SH-SY5Y (cell line): ENCODE measurements at regions not wholly inside any gene's neighbourhood (a gene's known extent, or its start where the extent isn't known, plus 50 kb on each side); places are given as distances from the start of the nearest gene placed in this dataset.
A peak's percentile ranks its signal among the peaks of the same experiment; 100 is the strongest.

ENCODE experiments used
- GATA2 ChIP-seq: IDR thresholded peaks from 2 replicates; pipeline ENCODE4 v1.6.1; 2011; ENCODE audit warnings: mild to moderate bottlenecking, low read depth, low read length
- GATA3 ChIP-seq: IDR thresholded peaks from 2 replicates; pipeline ENCODE4 v1.6.1; 2011; ENCODE audit warnings: low read depth, mild to moderate bottlenecking, low read length, moderate library complexity

DNA sequence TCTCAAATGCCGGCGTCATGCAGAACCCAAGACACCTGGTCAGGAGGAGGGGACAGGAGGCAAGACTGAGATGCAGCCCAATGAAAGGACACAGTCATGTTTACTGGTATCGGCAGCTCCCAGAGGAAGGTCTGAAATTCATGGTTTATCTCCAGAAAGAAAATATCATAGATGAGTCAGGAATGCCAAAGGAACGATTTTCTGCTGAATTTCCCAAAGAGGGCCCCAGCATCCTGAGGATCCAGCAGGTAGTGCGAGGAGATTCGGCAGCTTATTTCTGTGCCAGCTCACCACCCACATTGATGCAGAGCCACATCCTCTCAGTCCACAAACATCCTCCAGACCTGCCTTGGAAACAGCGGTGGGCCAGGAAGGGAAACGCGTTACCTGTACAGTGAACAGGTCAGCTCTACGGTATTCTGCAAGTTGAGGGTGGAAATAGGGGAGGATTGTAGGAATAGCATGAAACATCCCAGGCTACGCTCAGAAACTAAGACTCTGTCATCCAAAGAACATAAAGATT is 133.1 kb upstream of the PRSS1 start:
- TF ChIP-seq GATA3 (no peak), GATA2 (no peak)

DNA sequence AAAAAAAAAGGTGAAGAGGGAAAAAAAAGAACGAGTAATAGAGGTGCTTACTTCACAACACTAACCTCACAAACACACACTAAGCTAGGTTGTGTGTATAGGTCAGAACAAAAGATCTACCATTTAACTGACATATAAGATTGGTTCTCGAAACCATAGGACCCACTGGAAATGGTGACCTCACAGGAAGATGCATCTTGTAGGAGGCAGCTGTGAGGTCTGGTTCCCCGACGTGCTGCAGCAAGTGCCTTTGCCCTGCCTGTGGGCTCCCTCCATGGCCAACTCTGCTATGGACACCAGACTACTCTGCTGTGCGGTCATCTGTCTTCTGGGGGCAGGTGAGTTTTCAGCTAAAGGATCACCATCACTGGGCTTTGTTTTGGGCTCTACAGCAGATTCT is 133.8 kb upstream of the PRSS1 start:
- TF ChIP-seq GATA2 (no peak), GATA3 (no peak)

DNA sequence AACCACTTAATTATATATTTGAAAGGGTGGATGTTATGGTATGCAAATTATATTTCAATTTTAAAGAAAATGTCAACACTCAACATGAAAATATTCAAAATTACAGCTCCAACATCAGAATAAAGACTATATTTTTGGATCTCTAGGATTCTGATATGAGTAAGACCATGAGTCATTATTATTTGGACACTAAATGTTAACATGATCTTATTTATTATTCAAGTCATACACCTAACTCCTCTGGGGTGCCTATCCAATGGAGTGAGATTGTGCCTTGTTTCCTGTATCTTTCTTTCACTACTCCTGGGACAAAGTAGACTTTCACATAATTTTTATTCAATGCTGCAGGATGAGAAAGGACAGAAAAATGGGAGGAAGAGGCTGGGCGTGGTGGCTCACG is 135.2 kb upstream of the PRSS1 start:
- no peak for TF ChIP-seq GATA3
- no peak for TF ChIP-seq GATA2

DNA sequence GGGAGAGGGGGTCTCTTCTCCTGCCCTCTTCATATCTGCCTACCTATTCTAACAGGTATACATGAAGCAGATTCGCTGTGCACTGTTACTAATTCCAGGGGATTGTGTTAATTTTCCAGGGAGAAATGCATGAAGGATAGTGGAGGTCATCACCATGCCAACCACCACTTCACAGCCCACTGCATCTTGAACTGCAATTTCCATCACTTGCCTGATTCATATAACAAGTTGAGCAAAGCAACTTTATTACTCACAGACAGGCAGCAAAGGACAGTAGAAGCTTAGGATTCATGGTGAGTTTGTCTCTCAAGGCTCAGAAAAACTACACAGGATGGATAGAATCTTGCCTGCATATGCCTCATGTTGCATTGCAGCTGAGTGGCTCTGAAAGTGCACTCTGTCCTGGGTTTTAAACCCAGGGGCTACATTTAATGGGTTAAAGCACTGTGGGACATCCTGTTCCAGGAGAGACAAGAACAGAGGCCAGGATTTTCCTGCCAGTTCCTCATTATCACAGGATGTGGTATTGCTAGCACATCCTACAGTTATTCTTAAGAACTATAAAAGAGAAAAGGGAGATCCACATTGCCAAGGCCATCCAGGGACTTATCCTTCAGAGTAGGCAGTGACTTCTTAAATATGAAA is 136.9 kb upstream of the PRSS1 start:
- TF ChIP-seq GATA3 (no peak), GATA2 (no peak)

DNA sequence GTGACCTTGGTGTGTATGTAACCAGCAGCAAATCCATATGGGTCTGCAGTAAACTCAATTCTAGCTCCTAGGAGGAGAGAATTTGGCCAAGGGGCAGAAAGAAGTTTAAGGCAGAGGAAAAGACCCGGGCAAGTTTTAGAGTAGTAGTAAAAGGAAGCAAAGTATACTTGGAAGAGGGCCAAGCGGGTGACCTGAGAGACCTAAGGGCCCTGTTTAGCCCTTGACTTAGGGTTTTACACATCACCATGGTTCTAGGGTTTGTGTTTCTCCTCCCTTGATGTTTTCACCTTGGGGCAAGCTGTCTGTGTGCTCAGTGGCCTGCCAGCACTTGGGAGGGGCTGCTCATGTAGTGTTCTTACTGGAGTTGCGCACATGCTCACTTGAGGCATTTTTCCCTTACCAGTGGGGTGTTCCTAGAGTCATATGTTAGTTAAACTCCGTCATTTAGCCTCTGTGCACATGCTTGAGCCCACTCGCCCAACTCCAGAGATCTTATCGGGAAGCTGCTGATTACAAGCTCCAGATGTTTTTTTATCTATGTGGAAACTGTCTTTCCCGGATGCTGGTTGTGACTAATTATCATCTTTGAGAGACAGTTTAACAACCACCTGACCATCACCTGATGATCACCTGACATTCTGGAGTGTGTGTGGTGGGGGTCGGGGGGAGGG is 137.6 kb upstream of the PRSS1 start:
- TF ChIP-seq GATA3 (peak; percentile 85), GATA2 (peak; percentile 98)

DNA sequence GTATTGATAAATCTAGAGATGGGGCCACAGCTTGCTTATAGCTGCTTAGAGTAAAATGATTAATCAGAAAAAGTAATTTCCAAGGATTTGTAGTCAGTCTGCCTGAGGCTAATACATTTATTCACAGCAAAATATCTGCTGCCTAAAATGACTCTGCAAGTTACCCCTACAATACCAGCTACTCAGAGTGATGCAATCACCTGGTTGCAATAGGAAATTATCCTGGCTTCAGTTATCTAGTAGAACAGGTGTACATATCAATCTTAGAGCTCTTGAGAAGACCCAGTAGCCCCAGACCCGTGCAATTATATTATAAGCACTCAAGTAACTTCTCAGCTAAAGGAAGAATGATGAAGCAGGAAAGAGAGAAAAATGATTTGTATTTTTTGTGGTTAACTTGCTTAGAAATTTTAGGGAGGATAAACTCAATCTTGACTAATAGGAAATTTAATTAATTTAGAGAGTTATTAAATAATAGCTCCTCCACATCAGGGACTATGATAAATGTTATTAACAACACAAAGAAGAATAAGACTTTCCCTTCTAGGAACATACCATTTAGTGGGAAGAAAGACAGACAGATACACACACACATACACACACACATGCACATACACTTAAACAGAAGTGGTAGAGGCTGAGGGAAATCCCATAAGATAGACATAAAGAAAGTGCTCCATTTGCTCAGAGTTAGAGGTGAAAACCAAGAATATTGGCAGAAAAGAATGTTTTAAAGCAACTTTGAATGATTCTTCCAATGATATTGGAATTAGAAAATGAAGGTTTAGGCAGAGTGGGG is 140.4 kb upstream of the PRSS1 start:
- TF ChIP-seq GATA2 (no peak), GATA3 (no peak)

DNA sequence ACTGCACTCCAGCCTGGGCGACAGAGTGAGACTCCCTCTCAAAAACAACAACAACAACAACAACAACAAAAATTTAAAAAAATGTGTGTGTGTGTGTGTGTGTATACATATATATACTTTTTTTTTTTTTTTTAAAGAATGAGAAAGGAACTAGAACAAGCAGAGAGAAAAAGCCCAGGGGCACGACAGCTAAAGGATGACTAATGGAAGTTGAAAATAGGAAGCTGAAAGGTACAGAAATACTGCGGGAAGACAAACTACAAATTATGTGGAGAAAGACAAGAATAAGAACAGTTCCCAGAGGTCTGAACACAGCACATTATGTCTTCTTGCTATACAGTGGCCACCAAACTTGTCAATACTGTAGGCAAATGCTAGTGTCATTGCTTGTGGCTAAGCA is 141.9 kb upstream of the PRSS1 start:
- TF ChIP-seq GATA3 (no peak), GATA2 (no peak)

DNA sequence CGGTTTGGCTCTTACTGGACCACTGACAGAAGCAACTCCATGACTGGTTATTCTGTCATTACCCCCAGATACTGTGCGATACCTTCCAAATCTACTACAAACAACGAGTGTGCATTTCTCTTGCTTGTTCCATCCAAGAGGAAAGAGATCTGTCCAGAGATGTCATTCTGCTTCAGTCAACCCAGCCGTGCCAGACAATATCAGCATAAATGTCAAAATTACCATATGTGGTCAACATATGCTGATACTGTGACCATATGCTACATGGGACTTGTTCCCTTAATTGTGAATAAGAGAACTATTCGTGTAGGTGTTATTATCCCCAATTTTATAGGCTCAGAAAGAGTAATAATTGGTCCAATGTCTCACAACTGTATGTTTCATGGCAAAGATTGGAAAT is 143.2 kb upstream of the PRSS1 start:
- TF ChIP-seq GATA2 (no peak), GATA3 (no peak)

DNA sequence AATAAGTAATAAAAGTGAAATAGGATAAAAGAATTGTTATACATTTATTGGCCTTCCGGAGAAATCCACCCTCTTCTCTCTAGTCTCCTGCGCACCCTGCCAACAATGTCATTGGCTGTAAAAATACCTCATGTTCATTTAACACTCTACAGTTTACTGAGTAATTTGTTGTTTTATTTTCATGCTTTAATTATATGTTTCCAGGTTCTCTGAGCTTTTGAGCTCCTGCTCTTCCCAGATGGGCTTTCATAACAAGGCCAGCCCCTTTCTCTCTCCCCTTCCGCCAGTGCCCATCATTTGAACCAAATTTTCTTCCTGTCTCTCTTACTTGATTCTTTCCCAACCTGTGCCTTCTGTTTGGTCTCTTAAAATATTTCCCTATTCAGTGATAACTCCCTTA is 144.6 kb upstream of the PRSS1 start:
- TF ChIP-seq GATA2, result no peak
- no peak for TF ChIP-seq GATA3

DNA sequence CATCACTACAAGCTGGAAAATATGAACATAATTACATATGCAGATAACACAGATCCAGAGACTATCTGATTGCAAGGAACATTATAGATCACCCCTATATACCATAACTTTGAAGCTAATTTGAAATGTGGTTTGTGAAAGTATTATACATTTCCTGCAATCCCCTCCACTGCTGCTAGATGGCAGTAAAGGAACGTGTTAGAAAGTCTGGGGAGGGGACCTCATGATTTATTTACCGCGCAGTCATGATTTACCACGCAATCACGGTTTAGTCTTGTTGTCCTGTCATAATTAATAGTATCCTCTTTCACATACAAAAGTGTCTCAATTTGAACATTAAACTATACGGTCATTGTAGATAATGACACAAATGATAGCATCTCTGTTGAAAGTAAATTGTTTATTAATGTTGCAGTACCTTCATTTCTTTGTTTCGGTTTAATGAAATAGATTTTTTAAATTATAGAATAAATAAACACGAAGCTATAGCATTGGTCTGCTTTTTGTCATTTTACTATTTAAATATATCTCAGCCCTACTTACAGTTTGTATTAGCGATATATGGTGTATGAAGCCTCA is 145.3 kb upstream of the PRSS1 start:
- TF ChIP-seq GATA3 (no peak), GATA2 (peak; percentile 20; the same call in 1 of the 2 replicates)

DNA sequence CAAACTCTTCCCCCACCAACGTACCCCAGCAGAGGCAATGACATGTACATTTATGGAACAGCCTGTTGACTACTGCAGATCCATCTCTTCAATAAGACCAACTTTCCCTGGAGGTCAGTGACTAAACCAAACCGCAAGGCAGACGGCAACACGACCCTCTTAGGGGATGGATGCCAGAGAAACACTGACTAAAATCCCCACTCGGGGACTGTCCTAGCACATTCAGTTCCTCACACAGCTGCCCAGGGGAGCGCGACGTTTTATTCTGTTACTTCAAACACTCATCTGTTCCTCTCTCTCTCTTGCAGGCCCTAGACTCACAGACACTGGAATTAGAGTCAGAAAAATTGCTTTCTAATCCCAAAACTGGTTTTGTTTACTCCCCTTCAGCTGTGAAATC is 146.5 kb upstream of the PRSS1 start:
- TF ChIP-seq GATA3 (no peak), GATA2 (no peak)

DNA sequence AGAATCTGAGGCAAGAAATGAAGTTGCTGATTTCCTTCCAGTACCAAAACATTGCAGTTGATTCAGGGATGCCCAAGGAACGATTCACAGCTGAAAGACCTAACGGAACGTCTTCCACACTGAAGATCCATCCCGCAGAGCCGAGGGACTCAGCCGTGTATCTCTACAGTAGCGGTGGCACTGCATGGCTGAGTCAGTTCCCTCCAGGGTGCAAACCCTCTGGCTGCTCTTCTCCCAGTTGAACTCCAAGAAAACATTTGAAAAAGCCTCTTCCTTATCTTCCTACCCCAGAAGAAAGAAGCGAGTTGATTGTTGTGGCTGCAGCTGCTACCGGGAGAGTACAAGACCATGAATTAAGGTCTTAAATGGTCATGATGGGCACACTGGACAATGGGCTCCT is 147.1 kb upstream of the PRSS1 start:
- no peak for TF ChIP-seq GATA2
- no peak for TF ChIP-seq GATA3

DNA sequence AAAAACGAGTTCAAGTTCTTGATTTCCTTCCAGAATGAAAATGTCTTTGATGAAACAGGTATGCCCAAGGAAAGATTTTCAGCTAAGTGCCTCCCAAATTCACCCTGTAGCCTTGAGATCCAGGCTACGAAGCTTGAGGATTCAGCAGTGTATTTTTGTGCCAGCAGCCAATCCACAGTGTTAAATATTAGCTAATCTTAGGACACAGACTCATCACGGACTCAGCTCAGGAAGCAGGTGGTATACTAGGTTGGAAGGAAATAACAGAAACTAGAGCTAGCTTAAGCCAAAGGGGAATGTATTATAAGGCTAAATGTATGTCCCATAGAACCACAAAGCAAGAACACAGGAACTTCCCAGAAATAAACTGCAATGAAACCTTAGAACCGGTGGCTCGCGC is 151.0 kb upstream of the PRSS1 start:
- TF ChIP-seq GATA2 (no peak), GATA3 (no peak)

DNA sequence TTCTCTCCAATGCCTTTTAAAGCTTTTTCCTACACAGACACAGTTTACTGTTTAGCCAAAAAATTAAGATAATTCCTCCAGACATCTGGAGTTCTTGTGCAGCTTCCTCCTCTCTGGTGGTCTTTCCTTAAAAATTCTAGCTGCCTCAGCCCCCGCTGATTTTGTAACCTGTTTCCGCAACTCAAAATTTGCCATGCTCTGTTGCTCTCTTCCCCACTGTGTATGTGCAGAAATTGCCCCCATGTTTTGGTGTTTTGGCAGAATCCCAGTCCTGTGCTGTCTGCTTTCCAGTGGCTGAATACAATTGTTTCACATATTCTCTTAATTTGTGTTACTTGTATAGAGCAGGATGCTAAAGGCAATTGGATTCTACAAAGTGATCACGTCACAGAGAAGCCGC is 151.7 kb upstream of the PRSS1 start:
- TF ChIP-seq GATA2 (no peak), GATA3 (no peak)
